Mesodermal cell (in vitro differentiated cells): ENCODE measurements at regions not wholly inside any gene's neighbourhood (a gene's known extent, or its start where the extent isn't known, plus 50 kb on each side); places are given as distances from the start of the nearest gene placed in this dataset.
A peak's percentile ranks its signal among the peaks of the same experiment; 100 is the strongest.

Source experiments
- H3K27ac ChIP-seq: 2 replicates; pipeline ENCODE4 v1.7.0; 2013; ENCODE audit warnings: mild to moderate bottlenecking, low read depth, low read length, moderate library complexity; ENCODE audit not compliant: severe bottlenecking
- H3K36me3 ChIP-seq: 2 replicates; pipeline ENCODE4 v1.7.1; 2013; ENCODE audit warnings: mild to moderate bottlenecking, low read length, moderate library complexity; ENCODE audit not compliant: control insufficient read depth, insufficient read depth
- H3K4me1 ChIP-seq: one replicate; pipeline ENCODE4 v1.7.1; 2013; ENCODE audit warnings: mild to moderate bottlenecking, low read length; ENCODE audit not compliant: insufficient read depth, control insufficient read depth, poor library complexity, severe bottlenecking
- H3K4me3 ChIP-seq: 2 replicates; pipeline ENCODE4 v1.7.0; 2013; ENCODE audit warnings: low read length, control low read depth, mild to moderate bottlenecking; ENCODE audit not compliant: insufficient read depth, poor library complexity, severe bottlenecking; ENCODE audit errors: extremely low read depth
- H3K9me3 ChIP-seq: 2 replicates; pipeline ENCODE4 v1.7.1; 2013; ENCODE audit warnings: mild to moderate bottlenecking, low read length, moderate library complexity; ENCODE audit not compliant: control insufficient read depth
- WGBS, 2 experiments: methylation state at CpG; one replicate each; pipeline ENCODE4 v1.1.5; 2013; ENCODE audit warnings: missing lambda C conversion rate in 2 of 2; ENCODE audit not compliant: insufficient coverage in 2 of 2; 5-methylcytosine and 5-hydroxymethylcytosine counted together

DNA sequence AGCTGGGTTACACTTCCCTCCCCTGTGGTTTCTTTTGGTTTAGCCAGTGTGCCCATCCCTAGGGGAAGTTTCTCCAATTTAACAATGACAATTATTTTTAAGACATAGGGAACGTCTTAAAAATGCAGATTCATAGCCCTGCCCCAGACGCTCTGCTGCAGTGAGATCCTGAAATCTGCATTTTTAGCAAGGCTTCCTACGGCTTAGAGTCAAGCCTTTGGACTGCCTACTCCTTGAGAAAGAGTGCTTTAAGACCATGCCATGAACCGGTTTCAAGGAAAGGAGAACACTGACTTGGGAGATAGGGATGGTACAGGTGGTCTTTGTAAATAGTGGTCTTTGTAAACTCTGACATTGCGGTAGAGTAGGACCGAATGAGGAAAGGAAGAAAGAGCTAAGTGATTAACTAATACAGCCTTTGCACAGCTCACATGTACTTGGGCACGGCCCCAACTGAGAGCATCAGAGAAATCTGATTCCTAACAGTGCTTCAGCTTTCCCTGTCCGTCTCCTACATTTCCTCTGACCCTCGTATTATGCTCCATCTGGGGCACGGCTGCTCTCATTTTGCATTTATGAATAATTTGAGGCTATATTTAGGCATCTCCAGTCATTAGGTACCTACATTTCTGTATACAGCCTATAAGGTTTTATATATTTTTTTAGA, 217.6 kb upstream of the TANK start:
- no peaks in the 10 kb centered on the region for H3K36me3 ChIP-seq
- H3K9me3 ChIP-seq, result no peaks in the 10 kb centered on the region
- no peak overlapping the region for H3K27ac ChIP-seq
- H3K4me3 ChIP-seq, result no peak overlapping the region
- H3K4me1 ChIP-seq, result no peaks in the 10 kb centered on the region
- WGBS, 2 experiments, result 66 to 67% methylated on average over 7 to 8 of the region's 10 CpGs

DNA sequence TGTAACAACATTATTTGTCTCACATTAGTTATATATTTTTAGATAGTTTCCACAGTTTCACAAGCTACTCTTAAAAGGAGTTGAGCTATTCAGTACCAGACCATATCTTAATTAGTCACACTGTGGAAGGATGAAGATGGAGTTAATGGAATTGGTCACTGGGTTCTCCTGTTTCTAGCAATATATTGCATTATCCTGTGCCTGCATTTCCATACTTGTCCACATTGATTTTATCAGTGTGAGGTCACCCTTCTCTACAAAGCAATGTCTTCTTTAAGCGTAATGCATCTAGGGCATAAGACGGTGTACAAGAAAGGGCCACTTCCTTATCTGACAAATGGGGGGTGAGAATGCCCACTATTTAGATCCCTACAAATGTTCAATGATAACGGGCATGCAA, 216.8 kb upstream of the TANK start:
- Histone ChIP-seq H3K4me1 (no peaks in the 10 kb centered on the region), H3K36me3 (no peaks in the 10 kb centered on the region), H3K9me3 (no peaks in the 10 kb centered on the region), H3K4me3 (no peak overlapping the region), H3K27ac (no peak overlapping the region)
- WGBS, 2 experiments, result no CpG with 5 or more reads among the region's 3 CpGs

DNA sequence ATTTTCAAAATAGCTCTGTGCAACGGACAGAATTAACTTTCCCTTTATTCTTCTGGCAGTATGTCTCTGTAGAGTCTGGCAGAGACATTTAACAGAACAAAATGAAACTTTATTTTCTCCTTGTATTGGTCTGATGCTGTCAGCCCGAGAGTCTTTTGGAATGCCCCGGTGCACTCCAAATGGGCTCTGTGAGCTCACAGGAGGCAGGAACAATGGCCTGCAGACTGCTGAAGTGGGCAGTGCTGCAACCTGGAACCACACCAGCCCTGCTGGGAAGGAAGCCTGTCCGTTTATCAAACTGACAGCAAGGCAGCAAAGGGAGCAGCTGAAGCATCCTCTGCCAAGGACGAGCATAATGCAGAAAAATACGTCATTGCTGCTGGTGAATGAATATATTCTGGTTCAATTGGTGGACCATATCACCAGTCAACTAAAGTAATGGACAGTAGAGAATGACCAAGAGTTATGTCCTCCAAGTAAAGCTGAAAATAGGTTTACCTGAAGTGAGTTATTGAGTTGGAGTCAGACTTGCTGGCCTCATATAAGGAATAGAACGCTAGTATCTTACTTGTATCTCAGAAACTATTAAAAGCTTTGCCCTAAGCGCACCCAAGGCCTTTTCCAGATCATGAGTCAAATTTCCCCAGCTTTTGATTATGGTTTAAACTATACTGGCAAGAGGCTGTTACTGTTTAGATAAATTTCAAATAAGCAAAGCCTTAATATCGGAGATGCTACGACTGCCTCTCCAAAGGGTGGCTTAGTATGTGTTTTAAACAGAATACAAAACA, 207.6 kb upstream of the TANK start:
- Histone ChIP-seq H3K4me3 (no peak overlapping the region), H3K4me1 (no peaks in the 10 kb centered on the region), H3K9me3 (no peaks in the 10 kb centered on the region), H3K27ac (no peak overlapping the region), H3K36me3 (no peaks in the 10 kb centered on the region)
- WGBS, 2 experiments, result 74% methylated on average over 6 of the region's 10 CpGs

DNA sequence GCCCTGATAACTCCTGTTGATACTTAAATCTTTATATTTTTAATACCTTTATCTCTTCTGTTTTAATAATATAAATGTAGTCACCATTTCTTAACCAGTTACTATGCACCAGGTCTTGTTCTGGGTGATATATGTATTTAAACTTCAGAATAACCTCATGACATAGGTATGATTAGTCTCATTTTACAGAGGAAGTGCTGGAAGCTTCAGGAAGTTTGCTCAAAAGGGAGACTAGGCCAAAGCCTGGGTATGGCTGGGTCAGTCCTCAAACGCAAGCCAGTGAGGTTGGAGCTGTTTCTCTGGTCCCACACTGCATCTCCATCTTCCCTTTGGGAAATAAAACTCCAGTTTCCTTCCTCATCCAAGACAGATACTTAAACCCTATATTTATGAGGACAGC, 204.7 kb upstream of the TANK start:
- Histone ChIP-seq H3K4me3 (no peak overlapping the region), H3K27ac (no peak overlapping the region), H3K9me3 (no peaks in the 10 kb centered on the region), H3K4me1 (no peaks in the 10 kb centered on the region), H3K36me3 (no peaks in the 10 kb centered on the region)
- WGBS, 2 experiments, result no CpG with 5 or more reads among the region's 1 CpG

DNA sequence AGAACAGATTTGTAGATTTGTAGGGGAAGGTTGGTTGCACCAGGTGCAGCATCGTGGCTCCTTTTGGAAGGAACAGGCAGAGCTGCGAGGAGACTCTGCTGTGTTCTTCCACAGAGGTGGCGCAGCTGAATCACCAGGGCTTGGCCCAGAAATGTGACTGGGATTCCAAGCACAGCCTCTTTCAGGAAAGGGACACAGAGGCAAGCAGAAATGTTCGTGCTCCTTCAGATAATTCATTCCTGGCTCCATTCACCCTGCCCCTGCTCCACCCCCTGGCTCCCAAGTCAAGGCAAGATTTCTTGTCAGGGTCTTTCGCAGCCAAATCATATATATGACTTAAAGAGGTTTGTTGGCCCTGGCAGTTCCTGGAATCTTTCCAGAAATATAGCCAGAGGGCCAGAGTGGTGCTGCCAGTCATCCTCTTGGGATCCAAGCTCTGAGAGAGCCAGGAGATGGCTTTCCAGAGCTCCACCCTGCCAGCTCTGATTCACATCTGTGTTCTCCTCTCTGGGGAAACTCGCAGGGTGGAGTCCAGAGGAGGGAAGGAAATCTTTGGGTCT, 203.9 kb upstream of the TANK start:
- H3K27ac ChIP-seq, result no peak overlapping the region
- no peak overlapping the region for H3K4me3 ChIP-seq
- H3K9me3 ChIP-seq, result no peaks in the 10 kb centered on the region
- no peaks in the 10 kb centered on the region for H3K36me3 ChIP-seq
- WGBS, 2 experiments, result 92 to 94% methylated on average over 4 to 5 of the region's 6 CpGs
- H3K4me1 ChIP-seq, result no peaks in the 10 kb centered on the region

DNA sequence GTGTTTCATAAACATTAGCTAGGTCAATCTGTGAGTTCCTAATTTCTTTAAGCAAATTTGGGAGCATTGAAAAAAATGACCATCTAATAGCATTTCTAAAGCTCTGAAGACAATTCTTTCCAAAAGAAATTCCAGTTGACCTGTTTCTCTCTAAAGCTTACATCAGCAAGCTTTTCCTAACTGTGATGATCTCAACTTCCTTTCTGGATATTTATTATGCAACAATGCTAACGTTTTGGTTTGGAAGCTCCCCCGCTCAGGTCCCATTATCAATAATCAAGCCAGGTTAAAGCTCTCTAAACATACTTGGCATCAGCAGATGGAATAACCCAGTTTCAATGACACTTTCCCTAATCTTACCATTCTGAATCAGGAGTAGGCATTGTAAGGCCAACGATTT, 196.3 kb upstream of the TANK start:
- Histone ChIP-seq H3K4me1 (peaks cover 8% of the 10 kb centered on the region), H3K9me3 (no peaks in the 10 kb centered on the region), H3K27ac (no peak overlapping the region), H3K36me3 (no peaks in the 10 kb centered on the region), H3K4me3 (no peak overlapping the region)
- WGBS, 2 experiments, result 71 to 72% methylated on average over 2 of the region's 3 CpGs

DNA sequence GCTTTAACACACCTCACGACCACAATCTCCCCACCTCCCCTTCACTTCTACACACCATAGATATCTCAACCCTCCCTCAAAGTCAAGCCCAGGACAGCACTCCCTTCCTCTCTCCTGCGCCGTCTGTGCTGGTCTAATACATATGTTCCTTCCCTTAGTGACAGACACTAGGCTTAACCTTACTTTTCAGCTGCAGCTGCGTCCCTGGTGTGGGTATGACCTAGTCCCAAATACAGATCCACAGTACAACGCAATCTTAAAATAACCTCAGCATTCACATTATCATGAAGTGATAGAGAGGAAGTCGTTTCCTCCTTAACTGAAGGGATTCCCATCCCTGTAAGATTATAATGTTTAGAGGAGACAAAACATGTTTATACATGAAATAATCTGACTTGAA, 192.7 kb upstream of the TANK start:
- no peak overlapping the region for H3K4me3 ChIP-seq

DNA sequence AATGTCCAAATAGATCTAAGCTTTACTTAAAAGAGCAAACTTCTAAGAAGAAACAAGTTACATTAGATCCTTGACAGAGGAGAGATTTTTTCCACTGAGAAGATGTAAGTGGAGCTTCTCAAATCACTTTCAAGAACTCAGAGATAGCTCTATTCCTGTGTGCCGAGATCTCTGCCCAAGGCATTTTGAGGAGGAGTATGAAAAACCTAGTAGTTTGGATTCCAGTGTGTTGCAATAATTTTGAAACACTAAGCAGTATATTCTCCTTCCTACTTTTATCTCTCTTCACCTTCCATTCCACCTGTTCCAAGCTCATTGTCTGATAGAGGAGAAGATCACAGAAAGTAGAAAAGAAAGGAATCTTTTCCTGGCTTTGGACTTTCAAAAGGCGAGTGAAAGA, 192.0 kb upstream of the TANK start:
- H3K9me3 ChIP-seq, result no peaks in the 10 kb centered on the region
- WGBS, 2 experiments, result no CpG with 5 or more reads among the region's 2 CpGs
- no peak overlapping the region for H3K27ac ChIP-seq
- H3K4me1 ChIP-seq, result peaks cover 8% of the 10 kb centered on the region
- H3K36me3 ChIP-seq, result no peaks in the 10 kb centered on the region
- no peak overlapping the region for H3K4me3 ChIP-seq

More for the DNA sequence above, 192.7 kb upstream of the TANK start:
- Histone ChIP-seq H3K9me3 (no peaks in the 10 kb centered on the region), H3K4me1 (peaks cover 8% of the 10 kb centered on the region), H3K36me3 (no peaks in the 10 kb centered on the region), H3K27ac (no peak overlapping the region)
- WGBS, 2 experiments, result 93 to 100% methylated on average over 1 to 4 of the region's 6 CpGs

DNA sequence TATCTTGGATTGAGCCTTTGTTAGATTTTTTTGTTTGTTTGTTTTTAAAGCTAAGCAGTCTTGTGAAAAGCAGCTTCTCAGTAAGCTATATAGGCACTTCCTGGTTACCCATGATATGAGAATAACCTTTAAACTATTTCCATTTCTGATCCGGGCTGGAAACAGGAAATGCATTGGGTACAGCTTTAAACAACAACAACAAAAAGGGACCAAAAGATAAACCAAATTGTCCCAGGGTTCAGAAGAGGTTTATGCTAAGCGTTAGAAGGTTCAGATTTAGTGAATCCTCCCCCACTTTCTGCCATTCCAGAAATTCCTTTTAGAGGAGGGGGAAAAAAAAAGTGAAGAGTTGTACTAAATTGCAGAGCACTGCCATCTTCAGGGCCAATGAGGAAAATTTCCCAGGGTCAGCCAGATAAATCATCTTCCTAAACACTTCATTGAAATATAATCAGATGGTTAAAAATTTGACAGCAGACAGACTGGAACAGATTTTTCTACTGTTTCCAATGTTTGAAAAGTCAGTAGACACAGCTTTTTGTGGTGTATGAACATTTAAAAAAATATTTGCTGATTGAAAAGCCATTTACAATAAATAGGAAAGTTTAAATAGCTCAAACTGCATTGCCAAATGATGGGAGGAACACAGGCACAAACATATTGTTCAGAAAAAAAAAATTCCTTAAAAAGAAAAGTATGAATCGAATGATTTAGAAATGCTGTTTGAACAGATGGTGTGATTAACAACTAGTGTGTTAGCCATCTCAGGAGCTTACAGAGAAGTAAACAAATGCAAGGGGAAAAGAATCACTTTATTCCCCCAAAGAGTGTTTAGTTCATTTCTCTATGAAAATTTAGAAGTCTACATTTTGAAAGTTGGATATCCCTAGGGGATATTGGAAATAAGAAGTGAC, 189.9 kb upstream of the TANK start:
- peak overlapping the region; percentile 93 for H3K27ac ChIP-seq
- no peaks in the 10 kb centered on the region for H3K36me3 ChIP-seq
- WGBS, 2 experiments, result 0 to 10% methylated on average over 1 to 2 of the region's 3 CpGs
- H3K9me3 ChIP-seq, result no peaks in the 10 kb centered on the region
- no peak overlapping the region for H3K4me3 ChIP-seq
- peaks cover 4% of the 10 kb centered on the region for H3K4me1 ChIP-seq

DNA sequence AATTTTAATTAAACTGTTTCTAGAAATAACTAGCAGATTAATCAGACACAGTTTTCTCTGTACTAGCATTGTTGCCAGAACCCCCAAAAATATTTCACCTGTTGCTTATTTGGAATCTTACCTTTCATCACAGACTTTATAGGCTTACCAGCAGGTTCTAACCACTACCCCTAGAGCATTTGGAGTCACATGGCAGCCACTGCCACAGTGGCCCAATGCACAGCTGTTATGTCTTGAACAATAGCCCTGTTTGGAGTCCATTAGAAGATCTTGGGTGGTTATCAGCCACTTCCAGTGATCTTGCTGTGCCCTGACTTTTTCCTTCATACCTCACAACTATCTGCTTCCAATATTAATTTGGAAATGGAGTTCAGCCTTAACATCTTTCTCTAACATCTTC, 186.2 kb upstream of the TANK start:
- Histone ChIP-seq H3K36me3 (no peaks in the 10 kb centered on the region), H3K4me1 (no peaks in the 10 kb centered on the region), H3K4me3 (no peak overlapping the region), H3K9me3 (peaks cover 2% of the 10 kb centered on the region), H3K27ac (no peak overlapping the region)
